Spleen (tissue), 7 donors: ENCODE measurements at regions not wholly inside any gene's neighbourhood (a gene's known extent, or its start where the extent isn't known, plus 50 kb on each side); places are given as distances from the start of the nearest gene placed in this dataset.

ENCODE experiments used
- CTCF ChIP-seq, 11 experiments: fragments of 200-600 bp in 7 of 11; fragments of 450-650 bp in 4 of 11; sonication (generic) in 4 of 11; IDR thresholded peaks in 8 of 11; conservative IDR thresholded peaks in 3 of 11; 1 replicate in 7 of 11; 2 replicates in 4 of 11; pipeline versions ENCODE4 v1.4.0 to v1.8.0; 2016 to 2021; ENCODE audit warnings: antibody characterized with exemption in 11 of 11, inconsistent platforms in 4 of 11, mild to moderate bottlenecking in 1 of 11
- POLR2A ChIP-seq, 3 donors: fragments of 450-650 bp; IDR thresholded peaks; one replicate each; pipeline ENCODE4 v1.5.1; 2017; ENCODE audit warnings: antibody characterized with exemption in 3 of 3, mild to moderate bottlenecking in 1 of 3
- donor health status: DM: no; HTN: no; CAD: no; lungs with moderate emphysema.
- donor health status: DM: no; HTN: no; CAD: no.
- donor health status: DM: no; HTN: no; CAD: no.

- no peak for TF ChIP-seq CTCF (IDR thresholded peaks at IDR 0.05 in 8 of 11, conservative IDR thresholded peaks at IDR 0.05 in 3 of 11)
- no peak for TF ChIP-seq POLR2A (IDR thresholded peaks at IDR 0.05)
Measured at GRCh38 chr9:82418334-82418733, 429.8 kb downstream of the SPATA31D1 start.
